KOPT-K1 (cell line): ENCODE measurements at regions not wholly inside any gene's neighbourhood (a gene's known extent, or its start where the extent isn't known, plus 50 kb on each side); places are given as distances from the start of the nearest gene placed in this dataset.
"Not testable (repeated sequence)": the region's sequence is repeated elsewhere in the genome, so short reads cannot be mapped to it uniquely, and the experiment has no call there.

Experiments used
- H3K27ac ChIP-seq: fragments of 200-600 bp; sonication (generic); 2 replicates; pipeline ENCODE4 v1.5.1; 2016; ENCODE audit warnings: antibody characterized with exemption, mild to moderate bottlenecking, low read depth, low read length; ENCODE audit not compliant: poor library complexity, severe bottlenecking
- H3K36me3 ChIP-seq: fragments of 200-600 bp; sonication (generic); 2 replicates; pipeline ENCODE4 v1.5.1; 2017; ENCODE audit warnings: antibody characterized with exemption, mild to moderate bottlenecking, low read length, moderate library complexity; ENCODE audit not compliant: insufficient read depth
- H3K9me3 ChIP-seq: fragments of 200-600 bp; sonication (generic); 2 replicates; pipeline ENCODE4 v1.5.1; 2017; ENCODE audit warnings: antibody characterized with exemption, low read length, mild to moderate bottlenecking; ENCODE audit not compliant: insufficient read depth, poor library complexity, severe bottlenecking

- H3K9me3 ChIP-seq, H3K36me3 ChIP-seq, H3K27ac ChIP-seq: not testable (repeated sequence)
These were observed 617.3 kb downstream of the TRIB2 start for GRCh38 chr2:13334071-13334470.

- H3K27ac ChIP-seq: no peak overlapping the region
- no peaks in the 10 kb centered on the region for H3K9me3 ChIP-seq
- H3K36me3 ChIP-seq: no peaks in the 10 kb centered on the region
These were observed 617.8 kb downstream of the TRIB2 start for GRCh38 chr2:13334545-13334944.

GRCh38 chr2:13335862-13336535 is 619.3 kb downstream of the TRIB2 start:
- no peaks in the 10 kb centered on the region for H3K9me3 ChIP-seq
- no peak overlapping the region for H3K27ac ChIP-seq
- no peaks in the 10 kb centered on the region for H3K36me3 ChIP-seq

- no peaks in the 10 kb centered on the region for H3K36me3 ChIP-seq
- no peak overlapping the region for H3K27ac ChIP-seq
- H3K9me3 ChIP-seq: no peaks in the 10 kb centered on the region
These were observed 634.3 kb downstream of the TRIB2 start for GRCh38 chr2:13351068-13351467.

GRCh38 chr2:13353083-13353482 is 636.3 kb downstream of the TRIB2 start:
- Histone ChIP-seq H3K27ac (no peak overlapping the region), H3K36me3 (no peaks in the 10 kb centered on the region), H3K9me3 (no peaks in the 10 kb centered on the region)

GRCh38 chr2:13354031-13354430 is 637.3 kb downstream of the TRIB2 start:
- no peak overlapping the region for H3K27ac ChIP-seq

GRCh38 chr2:13381928-13382327 is 665.2 kb downstream of the TRIB2 start:
- not testable (repeated sequence) for H3K36me3 ChIP-seq, H3K27ac ChIP-seq, H3K9me3 ChIP-seq

More at GRCh38 chr2:13354031-13354430, 637.3 kb downstream of the TRIB2 start:
- H3K9me3 ChIP-seq: no peaks in the 10 kb centered on the region
- no peaks in the 10 kb centered on the region for H3K36me3 ChIP-seq

GRCh38 chr2:13389172-13389571 is 672.4 kb downstream of the TRIB2 start:
- not testable (repeated sequence) for H3K9me3 ChIP-seq, H3K27ac ChIP-seq, H3K36me3 ChIP-seq

GRCh38 chr2:13390676-13391075 is 673.9 kb downstream of the TRIB2 start:
- Histone ChIP-seq H3K27ac (no peak overlapping the region), H3K9me3 (no peaks in the 10 kb centered on the region), H3K36me3 (no peaks in the 10 kb centered on the region)

GRCh38 chr2:13401312-13401711 is 684.6 kb downstream of the TRIB2 start:
- Histone ChIP-seq H3K27ac (no peak overlapping the region), H3K9me3 (no peaks in the 10 kb centered on the region), H3K36me3 (no peaks in the 10 kb centered on the region)

- Histone ChIP-seq H3K36me3 (no peaks in the 10 kb centered on the region), H3K27ac (no peak overlapping the region), H3K9me3 (no peaks in the 10 kb centered on the region)
These were observed 697.3 kb downstream of the TRIB2 start for GRCh38 chr2:13413989-13414388.

GRCh38 chr2:13414897-13415296 is 698.2 kb downstream of the TRIB2 start:
- Histone ChIP-seq H3K9me3 (no peaks in the 10 kb centered on the region), H3K27ac (no peak overlapping the region), H3K36me3 (no peaks in the 10 kb centered on the region)

GRCh38 chr2:13433954-13434353 is 717.2 kb downstream of the TRIB2 start:
- Histone ChIP-seq H3K36me3 (no peaks in the 10 kb centered on the region), H3K9me3 (no peaks in the 10 kb centered on the region), H3K27ac (no peak overlapping the region)

- not testable (repeated sequence) for H3K36me3 ChIP-seq, H3K27ac ChIP-seq, H3K9me3 ChIP-seq
These were observed 727.0 kb downstream of the TRIB2 start for GRCh38 chr2:13443554-13444261.

GRCh38 chr2:13462464-13462863 is 745.7 kb downstream of the TRIB2 start:
- Histone ChIP-seq H3K27ac (no peak overlapping the region), H3K9me3 (no peaks in the 10 kb centered on the region), H3K36me3 (no peaks in the 10 kb centered on the region)

GRCh38 chr2:13466076-13466475 is 749.3 kb downstream of the TRIB2 start:
- no peaks in the 10 kb centered on the region for H3K36me3 ChIP-seq
- H3K27ac ChIP-seq: no peak overlapping the region
- H3K9me3 ChIP-seq: no peaks in the 10 kb centered on the region
